H1 (cell line): ENCODE measurements at regions not wholly inside any gene's neighbourhood (a gene's known extent, or its start where the extent isn't known, plus 50 kb on each side); places are given as distances from the start of the nearest gene placed in this dataset.

ENCODE experiments used
- CTCF ChIA-PET: fragments of 300-600 bp; sonication (Branson Sonifier 250); formaldehyde crosslinking; loops from one replicate; lab custom pipeline; 2021; ENCODE audit not compliant: partially characterized antibody; lab: Charles Lee
- POLR2A ChIA-PET: fragments of 300-600 bp; sonication (Branson Sonifier 250); formaldehyde crosslinking; loops from one replicate; lab custom pipeline; 2021; ENCODE audit warnings: inconsistent platforms; ENCODE audit not compliant: partially characterized antibody; lab: Charles Lee
- DNase-seq, 2 experiments: peaks; one replicate each; pipeline versions ENCODE4 v3.0.0 to v3.0.0-alpha.2; 2010 to 2022; ENCODE audit warnings: low spot score in 2 of 2, low read depth in 1 of 2, mixed read lengths in 1 of 2
- FAIRE-seq: peaks from 2 replicates; lab custom pipeline; 2011; peaks lifted over from hg19 to GRCh38; lab: Jason Lieb, UNC
- H2AFZ ChIP-seq: 2 replicates; pipeline ENCODE4 v1.8.1; 2012; ENCODE audit warnings: low read length, inconsistent platforms
- H2AK5ac ChIP-seq: 2 replicates; pipeline ENCODE4 v1.6.1; 2013; ENCODE audit warnings: low read depth, low read length
- H2BK120ac ChIP-seq: replicated peaks from 2 replicates; pipeline ENCODE3; 2013; ENCODE audit warnings: low read depth, low read length, inconsistent platforms
- H2BK12ac ChIP-seq: 2 replicates; pipeline ENCODE4 v1.6.1; 2013; ENCODE audit warnings: low read depth, low read length
- H2BK15ac ChIP-seq: 2 replicates; pipeline ENCODE4 v1.6.1; 2013; ENCODE audit warnings: low read length
- H2BK20ac ChIP-seq: 2 replicates; pipeline ENCODE4 v1.6.1; 2013; ENCODE audit warnings: low read length
- H2BK5ac ChIP-seq: 2 replicates; pipeline ENCODE4 v1.6.1; 2013; ENCODE audit warnings: low read depth, low read length
- H3K14ac ChIP-seq: 2 replicates; pipeline ENCODE4 v1.6.1; 2013; ENCODE audit warnings: inconsistent platforms; ENCODE audit not compliant: insufficient read length
- H3K18ac ChIP-seq: 2 replicates; pipeline ENCODE4 v1.6.1; 2013; ENCODE audit warnings: low read length; ENCODE audit errors: extremely low read depth
- H3K23ac ChIP-seq: 2 replicates; pipeline ENCODE4 v1.6.1; 2013; ENCODE audit warnings: inconsistent platforms; ENCODE audit not compliant: insufficient read length
- H3K23me2 ChIP-seq: 2 replicates; pipeline ENCODE4 v1.6.1; 2013; ENCODE audit warnings: low read depth, low read length
- H3K27ac ChIP-seq: 2 replicates; pipeline ENCODE4 v1.6.1; 2011; ENCODE audit warnings: low read depth, low read length, inconsistent platforms
- H3K27me3 ChIP-seq, 4 experiments: replicated peaks in 1 of 4; 1 replicate in 1 of 4; 2 replicates in 3 of 4; pipeline versions ENCODE4 v1.6.1 to v1.8.1; 2011 to 2013; ENCODE audit warnings: low read length in 3 of 4, mild to moderate bottlenecking in 3 of 4, inconsistent platforms in 2 of 4, mixed read lengths in 2 of 4, moderate library complexity in 1 of 4; ENCODE audit not compliant: control insufficient read depth in 3 of 4, insufficient read depth in 3 of 4; ENCODE audit errors: extremely low read depth in 1 of 4
- H3K36me3 ChIP-seq, 4 experiments: 2 replicates each; pipeline versions ENCODE4 v1.6.1 to v1.8.1; 2011 to 2013; ENCODE audit warnings: mild to moderate bottlenecking in 4 of 4, low read length in 3 of 4, moderate library complexity in 2 of 4, control low read depth in 1 of 4, inconsistent platforms in 1 of 4; ENCODE audit not compliant: insufficient read depth in 4 of 4, control insufficient read depth in 2 of 4
- H3K4ac ChIP-seq: replicated peaks from 2 replicates; pipeline ENCODE3; 2013; ENCODE audit warnings: low read length, low read depth, mixed read lengths, inconsistent platforms; ENCODE audit not compliant: insufficient read length
- H3K4me1 ChIP-seq, 4 experiments: replicated peaks in 1 of 4; 1 replicate in 1 of 4; 2 replicates in 3 of 4; pipeline versions ENCODE4 v1.6.1 to v1.8.1; 2011 to 2013; ENCODE audit warnings: low read length in 3 of 4, inconsistent platforms in 2 of 4, mixed read lengths in 1 of 4; ENCODE audit not compliant: insufficient read depth in 4 of 4, control insufficient read depth in 3 of 4
- H3K4me2 ChIP-seq, 2 experiments: 2 replicates each; pipeline versions ENCODE4 v1.6.1 to v1.8.1; 2011 to 2013; ENCODE audit warnings: low read depth in 2 of 2, low read length in 2 of 2, control low read depth in 1 of 2, inconsistent platforms in 1 of 2, mild to moderate bottlenecking in 1 of 2; ENCODE audit not compliant: insufficient read depth in 1 of 2
- H3K4me3 ChIP-seq, 4 experiments: fragments of 200-600, 300-600 bp in 1 of 4; sonication (generic), shearing (Covaris generic), sonication (Bioruptor Twin) in 1 of 4; 2 replicates each; pipeline versions ENCODE4 v1.5.1 to v1.8.1; 2011 to 2016; ENCODE audit warnings: low read length in 4 of 4, low read depth in 3 of 4, control low read depth in 2 of 4, inconsistent platforms in 2 of 4, mild to moderate bottlenecking in 2 of 4, mixed read lengths in 1 of 4, moderate library complexity in 1 of 4; ENCODE audit not compliant: insufficient read depth in 2 of 4; ENCODE audit errors: extremely low read depth in 1 of 4
- H3K56ac ChIP-seq: replicated peaks from 2 replicates; pipeline ENCODE3; 2013; ENCODE audit warnings: low read depth, mild to moderate bottlenecking, mixed read lengths, low read length, inconsistent platforms; ENCODE audit not compliant: insufficient read length
- H3K79me1 ChIP-seq: 2 replicates; pipeline ENCODE4 v1.6.1; 2013; ENCODE audit warnings: low read depth, low read length, control low read depth
- H3K79me2 ChIP-seq, 2 experiments: 2 replicates each; pipeline versions ENCODE4 v1.6.1 to v1.8.1; 2012 to 2013; ENCODE audit warnings: low read length in 2 of 2, mild to moderate bottlenecking in 2 of 2, inconsistent platforms in 1 of 2; ENCODE audit not compliant: insufficient read depth in 2 of 2, control insufficient read depth in 1 of 2
- H3K9ac ChIP-seq, 4 experiments: replicated peaks in 1 of 4; 1 replicate in 1 of 4; 2 replicates in 3 of 4; pipeline versions ENCODE4 v1.6.1 to v1.8.1; 2011 to 2013; ENCODE audit warnings: low read depth in 3 of 4, low read length in 3 of 4, control low read depth in 2 of 4, mild to moderate bottlenecking in 2 of 4, moderate library complexity in 2 of 4, inconsistent platforms in 1 of 4; ENCODE audit errors: extremely low read depth in 1 of 4
- H3K9me3 ChIP-seq, 2 experiments: 2 replicates each; pipeline versions ENCODE4 v1.6.1 to v1.8.1; 2012 to 2013; ENCODE audit warnings: mild to moderate bottlenecking in 2 of 2, moderate library complexity in 2 of 2, control low read depth in 1 of 2, inconsistent platforms in 1 of 2, low read depth in 1 of 2, low read length in 1 of 2, mixed read lengths in 1 of 2; ENCODE audit not compliant: insufficient read depth in 2 of 2
- H4K20me1 ChIP-seq, 2 experiments: replicated peaks in 1 of 2; 2 replicates each; pipeline versions ENCODE3 to v1.8.1; 2011 to 2013; ENCODE audit warnings: inconsistent platforms in 2 of 2, low read length in 2 of 2, mild to moderate bottlenecking in 1 of 2; ENCODE audit not compliant: insufficient read depth in 2 of 2, control insufficient read depth in 1 of 2
- H4K5ac ChIP-seq: 2 replicates; pipeline ENCODE4 v1.6.1; 2013; ENCODE audit warnings: low read length, low read depth, mixed read lengths, inconsistent platforms; ENCODE audit not compliant: insufficient read length
- H4K8ac ChIP-seq: 2 replicates; pipeline ENCODE4 v1.8.0; 2013; ENCODE audit warnings: mild to moderate bottlenecking, moderate library complexity, low read length, inconsistent platforms; ENCODE audit not compliant: insufficient read depth; ENCODE audit errors: extremely low read depth
- H4K91ac ChIP-seq: replicated peaks from 2 replicates; pipeline ENCODE3; 2013; ENCODE audit warnings: low read length, mixed read lengths, inconsistent platforms; ENCODE audit not compliant: insufficient read length
- CBX5 ChIP-seq: fragments of 300-800, 300-1000 bp; sonication (generic); IDR thresholded peaks from 2 replicates; pipeline ENCODE4 v1.7.1; 2016; ENCODE audit warnings: antibody characterized with exemption, low read length, low read depth
- EGR1 ChIP-seq: IDR thresholded peaks from 2 replicates; pipeline ENCODE4 v1.6.1; 2011; ENCODE audit warnings: low read depth, low read length, borderline replicate concordance
- EP300 ChIP-seq, 2 experiments: IDR thresholded peaks; 1 replicate in 1 of 2; 2 replicates in 1 of 2; pipeline ENCODE4 v1.6.1; 2011 to 2012; ENCODE audit warnings: low read depth in 2 of 2, low read length in 2 of 2, mild to moderate bottlenecking in 2 of 2, borderline replicate concordance in 1 of 2, inconsistent platforms in 1 of 2, moderate library complexity in 1 of 2
- NRF1 ChIP-seq: IDR thresholded peaks from 2 replicates; pipeline ENCODE4 v1.6.1; 2011; ENCODE audit warnings: mild to moderate bottlenecking, low read depth, low read length, improper control_type of control experiment
- POLR2AphosphoS5 ChIP-seq: IDR thresholded peaks from 2 replicates; pipeline ENCODE4 v1.6.1; 2011; ENCODE audit warnings: low read depth, low read length
- TAF1 ChIP-seq: IDR thresholded peaks from 2 replicates; pipeline ENCODE4 v1.6.1; 2011; ENCODE audit warnings: mild to moderate bottlenecking, low read depth, low read length
- WGBS, 2 experiments: shearing (Covaris generic) in 1 of 2; methylation state at CpG; one replicate each; pipeline versions ENCODE4 v1.1.6 to v1.1.7; 2013 to 2015; ENCODE audit warnings: low lambda C conversion rate in 2 of 2, mixed read lengths in 2 of 2, inconsistent platforms in 1 of 2, low coverage in 1 of 2, missing lambda C conversion rate in 1 of 2; ENCODE audit not compliant: insufficient replicate concordance in 2 of 2, insufficient coverage in 1 of 2, insufficient read length in 1 of 2; ENCODE audit errors: extremely low coverage in 1 of 2, missing lambda C conversion rate in 1 of 2; 5-methylcytosine and 5-hydroxymethylcytosine counted together

- Histone ChIP-seq H3K4ac (no peak overlapping the region), H2BK12ac (no peak overlapping the region), H4K91ac (no peak overlapping the region), H2AFZ (no peak overlapping the region), H3K9me3 (no peaks in the 10 kb centered on the region), H3K18ac (no peak overlapping the region), H4K20me1 (no peaks in the 10 kb centered on the region), H2AK5ac (no peak overlapping the region), H3K4me1 (no peaks in the 10 kb centered on the region), H3K23ac (no peak overlapping the region), H4K8ac (no peak overlapping the region), H3K56ac (no peak overlapping the region), H3K9ac (no peak overlapping the region), H3K14ac (no peak overlapping the region), H3K27me3 (0 out of 7 replicates have a peak, but pooled peaks cover 0 to 2% (median 0%) of the 10 kb centered on the region in 4 experiments), H4K5ac (no peak overlapping the region), H3K27ac (no peak overlapping the region), H2BK120ac (no peak overlapping the region), H2BK20ac (no peak overlapping the region), H3K23me2 (no peaks in the 10 kb centered on the region; the same call in 1 of the 2 replicates), H3K36me3 (no peaks in the 10 kb centered on the region), H2BK5ac (no peak overlapping the region), H3K79me1 (no peaks in the 10 kb centered on the region), H3K79me2 (no peaks in the 10 kb centered on the region), H3K4me3 (no peak overlapping the region), H2BK15ac (no peak overlapping the region), H3K4me2 (no peak overlapping the region)
- TF ChIP-seq TAF1 (no peak), EP300 (IDR thresholded peaks at IDR 0.05; ENCODE audit: borderline replicate concordance in 1 of 2, low read depth in 2 of 2, low read length in 2 of 2) (no peak), EGR1 (no peak), NRF1 (no peak), CBX5 (no peak), POLR2AphosphoS5 (no peak)
- FAIRE-seq, result no peak
- ChIA-PET CTCF (interaction anchor here (1.4 to 3.1 kb wide), 3 partner anchors 16 to 191 kb away, joined by 3 to 11 read pairs (median 5); no protein-coding TSS in a partner anchor), POLR2A (no interaction called here)
- DNase-seq, result no peak
- 81% methylated on average over 5 of the region's 5 CpGs; no CpG with 5 or more reads in 1 of the 2 experiments for WGBS, 2 experiments
These were observed 82.0 kb upstream of the WSCD2 start for GRCh38 chr12:108047071-108047550.
